ENCODE measurements at regions not wholly inside any gene's neighbourhood (a gene's known extent, or its start where the extent isn't known, plus 50 kb on each side); places are given as distances from the start of the nearest gene placed in this dataset.

DNA sequence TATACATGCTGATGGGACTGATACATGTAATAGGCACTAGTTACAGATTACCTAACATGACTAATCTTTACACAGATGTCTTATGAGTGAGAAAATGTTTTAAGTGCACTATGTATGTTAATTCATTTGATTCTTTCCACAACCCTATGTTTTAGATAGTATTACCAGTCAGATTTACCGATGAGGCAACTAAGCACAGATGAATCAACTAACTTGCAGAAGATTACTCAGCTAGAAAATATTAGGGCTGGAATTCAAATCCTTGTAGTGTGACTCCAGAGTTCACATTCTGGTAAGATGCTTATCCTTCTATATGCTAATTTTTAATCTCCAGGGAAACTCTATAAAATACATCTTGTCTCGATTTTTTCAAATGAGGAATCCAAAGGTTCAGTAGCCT lies 964.9 kb downstream of the REEP3 start:
- H3K9ac ChIP-seq (ENCODE audit: low read depth, low read length), result no peak overlapping the region
- no peaks in the 10 kb centered on the region for H3K9me3 ChIP-seq (ENCODE audit: insufficient read depth, low read depth, low read length)
- H3K27me3 ChIP-seq (ENCODE audit: insufficient read depth, low read length), result no peaks in the 10 kb centered on the region
- H3K4me3 ChIP-seq (ENCODE audit: low read length), result no peak overlapping the region
- no peak overlapping the region for H3K27ac ChIP-seq (ENCODE audit: low read length)
- H3K36me3 ChIP-seq (ENCODE audit: insufficient read depth, low read depth, low read length), result no peaks in the 10 kb centered on the region
- H3K4me1 ChIP-seq (ENCODE audit: insufficient read depth, low read length), result no peaks in the 10 kb centered on the region

DNA sequence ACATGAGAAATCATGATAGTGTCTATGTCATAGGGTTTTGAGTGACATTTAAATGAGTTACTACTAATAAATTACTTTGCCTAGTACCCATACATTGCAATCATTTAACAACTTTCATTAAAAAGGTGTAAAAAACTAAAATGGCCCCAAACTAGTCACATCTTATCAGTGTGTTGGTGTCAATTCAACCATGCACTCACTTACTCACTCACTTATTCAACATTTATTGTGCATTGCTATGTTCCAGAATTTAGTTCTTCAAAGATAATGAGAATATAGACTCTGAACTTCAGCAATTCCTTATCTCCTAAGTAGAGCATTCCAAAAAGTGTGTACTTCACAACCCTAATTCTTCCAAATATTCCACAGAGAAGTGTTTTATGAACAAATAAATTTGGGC lies 965.7 kb downstream of the REEP3 start:
- no peaks in the 10 kb centered on the region for H3K4me1 ChIP-seq (ENCODE audit: insufficient read depth, low read length)
- no peaks in the 10 kb centered on the region for H3K27me3 ChIP-seq (ENCODE audit: insufficient read depth, low read length)
- H3K4me3 ChIP-seq (ENCODE audit: low read length), result no peak overlapping the region
- no peaks in the 10 kb centered on the region for H3K36me3 ChIP-seq (ENCODE audit: insufficient read depth, low read depth, low read length)
- no peaks in the 10 kb centered on the region for H3K9me3 ChIP-seq (ENCODE audit: insufficient read depth, low read depth, low read length)
- H3K9ac ChIP-seq (ENCODE audit: low read depth, low read length), result no peak overlapping the region
- no peak overlapping the region for H3K27ac ChIP-seq (ENCODE audit: low read length)

DNA sequence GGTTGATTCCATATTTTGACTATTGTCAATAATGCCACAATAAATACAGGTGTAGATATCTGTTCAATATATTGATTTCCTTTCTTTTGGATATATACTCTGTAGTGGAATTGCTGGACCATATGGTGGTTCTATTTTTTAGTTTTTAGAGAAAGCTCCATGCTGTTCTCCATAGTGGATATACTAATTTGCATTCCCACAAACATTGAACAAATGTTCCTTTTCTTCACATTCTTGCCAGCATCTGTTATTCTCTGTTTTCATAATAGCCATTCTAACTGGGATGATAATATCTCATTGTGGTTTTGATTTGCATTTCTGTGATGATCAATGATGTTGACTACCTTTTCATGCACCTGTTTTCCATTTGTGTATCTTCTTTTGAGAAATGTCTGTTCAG lies 973.7 kb downstream of the REEP3 start:
- Histone ChIP-seq H3K4me1 (ENCODE audit: insufficient read depth, low read length) (no peaks in the 10 kb centered on the region), H3K9ac (ENCODE audit: low read depth, low read length) (no peak overlapping the region), H3K9me3 (ENCODE audit: insufficient read depth, low read depth, low read length) (no peaks in the 10 kb centered on the region), H3K27me3 (ENCODE audit: insufficient read depth, low read length) (no peaks in the 10 kb centered on the region), H3K4me3 (ENCODE audit: low read length) (no peak overlapping the region), H3K36me3 (ENCODE audit: insufficient read depth, low read depth, low read length) (no peaks in the 10 kb centered on the region), H3K27ac (ENCODE audit: low read length) (no peak overlapping the region)

DNA sequence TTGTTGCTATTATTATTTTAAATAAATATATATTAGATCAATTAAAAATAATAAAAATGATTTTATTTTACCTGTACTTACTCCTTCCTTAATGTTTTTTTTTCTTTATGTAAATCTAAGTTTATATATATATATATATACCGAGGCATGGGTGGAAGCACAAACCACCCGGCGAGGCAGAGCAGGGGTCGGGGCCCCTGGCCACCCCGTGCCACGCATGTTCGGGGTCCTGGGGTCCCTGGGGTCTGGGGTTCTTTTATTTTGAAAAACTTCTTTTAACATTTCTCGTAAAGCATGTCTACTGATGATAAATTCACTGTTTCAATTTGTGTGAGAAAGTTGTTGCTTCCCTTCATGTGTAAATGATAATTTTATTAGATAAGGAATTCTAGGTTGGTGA lies 976.1 kb downstream of the REEP3 start:
- no peaks in the 10 kb centered on the region for H3K4me1 ChIP-seq (ENCODE audit: insufficient read depth, low read length)
- no peak overlapping the region for H3K9ac ChIP-seq (ENCODE audit: low read depth, low read length)
- H3K27me3 ChIP-seq (ENCODE audit: insufficient read depth, low read length), result no peaks in the 10 kb centered on the region
- H3K4me3 ChIP-seq (ENCODE audit: low read length), result no peak overlapping the region
- no peak overlapping the region for H3K27ac ChIP-seq (ENCODE audit: low read length)
- no peaks in the 10 kb centered on the region for H3K36me3 ChIP-seq (ENCODE audit: insufficient read depth, low read depth, low read length)
- H3K9me3 ChIP-seq (ENCODE audit: insufficient read depth, low read depth, low read length), result no peaks in the 10 kb centered on the region

DNA sequence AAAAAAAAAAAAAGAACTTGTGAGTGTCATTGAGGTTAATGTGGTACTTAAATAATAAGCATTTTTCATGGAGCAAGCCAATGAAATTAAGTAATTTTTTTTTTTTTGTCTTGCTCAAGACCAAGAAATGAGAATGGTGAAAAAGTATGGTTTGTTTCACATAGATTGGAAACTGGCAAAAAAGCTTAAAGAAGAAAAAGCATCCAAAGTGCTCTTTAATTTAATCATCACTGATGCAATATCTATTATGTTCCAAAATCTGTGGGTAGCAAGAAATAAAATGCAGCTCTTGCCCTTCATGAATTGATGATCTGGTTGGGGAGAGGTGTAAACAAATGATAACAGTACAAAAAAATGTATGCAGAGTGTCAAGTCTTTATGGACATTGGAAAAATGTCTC lies 980.6 kb downstream of the REEP3 start:
- Histone ChIP-seq H3K4me3 (ENCODE audit: low read length) (no peak overlapping the region), H3K27me3 (ENCODE audit: insufficient read depth, low read length) (no peaks in the 10 kb centered on the region), H3K27ac (ENCODE audit: low read length) (no peak overlapping the region), H3K36me3 (ENCODE audit: insufficient read depth, low read depth, low read length) (no peaks in the 10 kb centered on the region), H3K9me3 (ENCODE audit: insufficient read depth, low read depth, low read length) (no peaks in the 10 kb centered on the region), H3K4me1 (ENCODE audit: insufficient read depth, low read length) (no peaks in the 10 kb centered on the region), H3K9ac (ENCODE audit: low read depth, low read length) (no peak overlapping the region)

DNA sequence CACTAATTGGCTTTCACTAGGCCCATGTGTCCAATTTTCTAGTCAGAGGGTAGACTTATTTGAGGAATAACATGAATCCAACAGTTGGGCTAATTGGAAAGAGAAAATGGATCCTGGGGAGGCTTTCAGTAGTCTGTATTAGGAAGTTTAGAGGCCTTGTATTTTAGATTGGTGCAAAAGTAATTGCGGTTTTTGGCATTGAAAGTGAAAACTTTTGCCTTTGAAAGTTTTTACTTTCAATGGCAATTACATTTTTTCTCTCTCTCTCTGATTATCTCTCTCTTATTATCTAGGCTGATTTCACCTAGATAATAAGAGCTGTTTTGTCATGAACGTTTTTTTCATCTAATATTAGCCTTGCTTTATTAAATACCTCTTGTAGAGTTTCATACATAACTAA lies 981.7 kb downstream of the REEP3 start:
- no peak overlapping the region for H3K27ac ChIP-seq (ENCODE audit: low read length)
- H3K4me1 ChIP-seq (ENCODE audit: insufficient read depth, low read length), result no peaks in the 10 kb centered on the region
- no peaks in the 10 kb centered on the region for H3K27me3 ChIP-seq (ENCODE audit: insufficient read depth, low read length)
- no peak overlapping the region for H3K9ac ChIP-seq (ENCODE audit: low read depth, low read length)
- H3K36me3 ChIP-seq (ENCODE audit: insufficient read depth, low read depth, low read length), result no peaks in the 10 kb centered on the region
- H3K9me3 ChIP-seq (ENCODE audit: insufficient read depth, low read depth, low read length), result no peaks in the 10 kb centered on the region
- no peak overlapping the region for H3K4me3 ChIP-seq (ENCODE audit: low read length)

DNA sequence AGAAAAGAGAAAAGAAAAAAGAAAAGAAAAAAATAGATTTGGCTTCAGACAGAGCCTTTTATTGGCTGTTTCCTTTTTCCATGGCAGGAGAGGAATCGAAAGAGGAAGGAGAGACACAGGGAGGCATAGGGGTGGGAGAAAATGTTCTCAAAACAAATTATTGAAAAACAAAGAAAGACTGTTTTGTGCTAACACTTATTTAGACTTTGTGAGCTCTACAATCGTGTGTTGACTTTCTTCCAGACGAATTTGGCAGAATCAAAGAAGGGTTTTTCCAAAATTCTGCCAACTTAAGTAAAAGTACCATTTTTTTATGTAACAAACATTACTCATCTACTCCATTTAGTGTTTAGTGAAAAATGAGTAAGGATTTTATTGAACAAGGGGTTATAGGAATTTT lies 982.2 kb downstream of the REEP3 start:
- H3K4me3 ChIP-seq (ENCODE audit: low read length), result no peak overlapping the region
- no peak overlapping the region for H3K9ac ChIP-seq (ENCODE audit: low read depth, low read length)
- H3K27ac ChIP-seq (ENCODE audit: low read length), result no peak overlapping the region
- H3K27me3 ChIP-seq (ENCODE audit: insufficient read depth, low read length), result no peaks in the 10 kb centered on the region
- H3K36me3 ChIP-seq (ENCODE audit: insufficient read depth, low read depth, low read length), result no peaks in the 10 kb centered on the region
- H3K9me3 ChIP-seq (ENCODE audit: insufficient read depth, low read depth, low read length), result no peaks in the 10 kb centered on the region
- no peaks in the 10 kb centered on the region for H3K4me1 ChIP-seq (ENCODE audit: insufficient read depth, low read length)

DNA sequence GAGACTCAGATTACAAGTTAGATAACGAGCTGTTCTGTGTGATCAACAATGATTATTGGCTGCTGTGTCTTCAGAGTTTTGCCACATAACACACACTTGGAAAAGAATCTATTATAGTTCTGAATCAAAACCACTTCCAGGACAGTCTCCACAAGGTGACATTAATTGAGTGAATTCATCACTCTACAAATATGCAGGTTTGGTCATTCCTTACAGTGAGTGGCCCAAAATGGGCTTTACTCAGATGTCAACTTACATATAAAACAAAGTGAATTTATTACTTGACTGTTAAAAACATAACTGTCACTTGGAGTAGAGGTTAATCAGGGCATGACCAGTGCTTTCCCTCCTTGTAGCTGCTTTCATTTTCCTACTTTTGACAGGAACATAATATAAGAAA lies 984.3 kb downstream of the REEP3 start:
- H3K4me1 ChIP-seq (ENCODE audit: insufficient read depth, low read length), result no peaks in the 10 kb centered on the region
- H3K9ac ChIP-seq (ENCODE audit: low read depth, low read length), result no peak overlapping the region
- H3K27me3 ChIP-seq (ENCODE audit: insufficient read depth, low read length), result no peaks in the 10 kb centered on the region
- no peaks in the 10 kb centered on the region for H3K9me3 ChIP-seq (ENCODE audit: insufficient read depth, low read depth, low read length)
- H3K4me3 ChIP-seq (ENCODE audit: low read length), result no peak overlapping the region
- H3K27ac ChIP-seq (ENCODE audit: low read length), result no peak overlapping the region
- H3K36me3 ChIP-seq (ENCODE audit: insufficient read depth, low read depth, low read length), result no peaks in the 10 kb centered on the region

DNA sequence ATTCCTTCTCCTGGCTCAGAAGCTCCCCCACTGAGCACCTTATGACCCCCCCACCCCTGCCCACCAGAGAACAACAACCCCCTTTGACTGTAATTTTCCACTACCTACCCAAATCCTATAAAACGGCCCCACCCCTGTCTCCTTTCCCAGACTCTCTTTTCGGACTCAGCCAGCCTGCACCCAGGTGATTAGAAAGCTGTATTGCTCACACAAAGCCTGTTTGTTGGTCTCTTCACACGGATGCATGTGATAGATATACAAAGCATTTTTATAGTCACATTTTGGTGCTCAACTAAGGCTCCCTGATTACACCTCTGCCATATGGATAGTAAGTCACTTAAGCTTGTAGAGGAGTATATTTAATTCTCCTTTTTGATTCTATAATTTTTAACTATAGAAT lies 985.8 kb downstream of the REEP3 start:
- Histone ChIP-seq H3K9ac (ENCODE audit: low read depth, low read length) (no peak overlapping the region), H3K4me3 (ENCODE audit: low read length) (no peak overlapping the region), H3K9me3 (ENCODE audit: insufficient read depth, low read depth, low read length) (no peaks in the 10 kb centered on the region), H3K27ac (ENCODE audit: low read length) (no peak overlapping the region), H3K36me3 (ENCODE audit: insufficient read depth, low read depth, low read length) (no peaks in the 10 kb centered on the region), H3K27me3 (ENCODE audit: insufficient read depth, low read length) (no peaks in the 10 kb centered on the region), H3K4me1 (ENCODE audit: insufficient read depth, low read length) (no peaks in the 10 kb centered on the region)

DNA sequence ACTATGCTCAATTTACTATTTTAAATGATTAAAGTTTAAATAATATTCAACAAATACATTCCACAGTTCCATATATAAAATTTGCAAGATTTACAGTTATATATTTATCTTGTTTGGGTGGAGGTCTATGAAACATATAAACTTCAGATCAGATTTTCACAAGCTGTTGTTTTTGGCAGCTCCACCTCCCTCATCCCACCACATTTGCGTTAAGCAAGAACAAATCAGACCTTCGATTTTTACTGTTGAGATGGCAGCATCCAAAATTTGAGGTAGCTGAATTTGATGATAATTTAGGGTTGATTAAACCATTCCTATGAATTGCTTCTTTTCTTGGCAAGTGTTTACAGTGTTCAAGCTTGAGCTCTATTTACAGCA lies 986.4 kb downstream of the REEP3 start:
- no peak overlapping the region for H3K4me3 ChIP-seq (ENCODE audit: low read length)
- H3K27me3 ChIP-seq (ENCODE audit: insufficient read depth, low read length), result no peaks in the 10 kb centered on the region
- H3K36me3 ChIP-seq (ENCODE audit: insufficient read depth, low read depth, low read length), result no peaks in the 10 kb centered on the region
- H3K9ac ChIP-seq (ENCODE audit: low read depth, low read length), result no peak overlapping the region
- no peaks in the 10 kb centered on the region for H3K4me1 ChIP-seq (ENCODE audit: insufficient read depth, low read length)
- no peak overlapping the region for H3K27ac ChIP-seq (ENCODE audit: low read length)
- H3K9me3 ChIP-seq (ENCODE audit: insufficient read depth, low read depth, low read length), result no peaks in the 10 kb centered on the region

DNA sequence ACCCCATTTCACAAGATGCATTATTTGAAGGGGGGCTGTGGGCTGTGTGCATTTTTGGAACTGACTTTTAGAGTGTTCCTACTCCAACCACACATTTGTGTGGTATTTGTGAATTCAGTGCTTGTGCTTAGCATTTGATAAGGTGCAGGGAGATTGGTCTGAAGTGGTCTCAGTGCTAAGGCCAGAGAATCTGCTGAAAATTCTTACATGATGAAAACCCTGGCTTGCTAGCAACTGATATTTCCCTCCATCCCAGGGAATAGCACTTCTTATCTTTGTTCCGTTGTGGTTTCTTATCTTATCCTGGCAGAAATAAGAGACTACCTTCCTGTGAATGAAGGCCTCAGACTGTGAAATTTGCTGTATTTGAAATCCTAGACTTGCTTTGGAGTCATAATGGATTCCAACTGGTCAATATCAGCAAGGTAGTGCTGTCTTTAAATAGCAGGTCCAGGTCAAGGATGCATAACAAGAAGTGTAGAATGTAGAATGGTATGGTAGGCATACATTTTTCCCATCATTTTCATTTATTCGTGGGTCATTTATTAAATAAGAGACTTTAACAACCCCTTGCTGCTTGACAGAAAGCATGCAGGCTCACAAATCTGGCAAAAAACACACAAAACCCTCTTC lies 986.9 kb downstream of the REEP3 start:
- H3K27me3 ChIP-seq (ENCODE audit: insufficient read depth, low read length), result no peaks in the 10 kb centered on the region
- H3K27ac ChIP-seq (ENCODE audit: low read length), result no peak overlapping the region
- no peak overlapping the region for H3K4me3 ChIP-seq (ENCODE audit: low read length)
- H3K4me1 ChIP-seq (ENCODE audit: insufficient read depth, low read length), result no peaks in the 10 kb centered on the region
- H3K9me3 ChIP-seq (ENCODE audit: insufficient read depth, low read depth, low read length), result no peaks in the 10 kb centered on the region
- H3K36me3 ChIP-seq (ENCODE audit: insufficient read depth, low read depth, low read length), result no peaks in the 10 kb centered on the region
- no peak overlapping the region for H3K9ac ChIP-seq (ENCODE audit: low read depth, low read length)

DNA sequence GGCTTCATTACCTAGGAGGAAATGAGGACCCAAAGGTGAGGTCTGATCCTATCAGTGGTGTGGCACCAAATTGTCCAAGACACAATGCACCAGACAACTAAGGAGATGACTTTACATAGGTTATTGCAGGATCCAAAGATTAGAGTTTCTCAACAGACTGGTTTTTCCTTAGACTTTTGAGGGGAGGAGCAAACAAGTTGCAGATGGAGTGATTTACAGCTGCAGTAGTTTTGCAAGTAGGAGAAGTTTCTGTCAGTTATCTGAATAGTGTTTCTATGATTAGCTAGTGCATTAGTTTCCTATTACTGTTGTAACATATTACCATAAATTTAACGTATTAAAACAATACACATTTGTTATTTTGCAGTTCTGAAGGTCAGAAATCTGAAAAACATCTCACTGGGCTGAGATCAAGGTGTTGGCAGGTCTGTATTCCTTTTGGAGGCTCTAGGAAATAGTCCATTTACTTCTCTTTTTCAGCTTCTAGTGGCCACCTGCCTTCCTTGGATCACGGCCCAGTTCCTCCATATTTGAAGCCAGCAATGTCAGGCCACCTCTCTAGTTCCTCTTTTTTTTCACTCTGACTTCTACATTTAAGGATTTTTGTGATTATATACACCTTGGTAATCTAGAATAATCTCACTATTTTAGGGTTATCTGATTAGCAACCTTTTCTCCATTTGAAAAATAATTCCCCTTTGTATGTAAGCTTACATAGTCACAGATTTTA lies 994.9 kb downstream of the REEP3 start:
- H3K36me3 ChIP-seq (ENCODE audit: insufficient read depth, low read depth, low read length), result no peaks in the 10 kb centered on the region
- no peak overlapping the region for H3K4me3 ChIP-seq (ENCODE audit: low read length)
- H3K27me3 ChIP-seq (ENCODE audit: insufficient read depth, low read length), result no peaks in the 10 kb centered on the region
- no peak overlapping the region for H3K9ac ChIP-seq (ENCODE audit: low read depth, low read length)
- no peaks in the 10 kb centered on the region for H3K9me3 ChIP-seq (ENCODE audit: insufficient read depth, low read depth, low read length)
- no peaks in the 10 kb centered on the region for H3K4me1 ChIP-seq (ENCODE audit: insufficient read depth, low read length)
- H3K27ac ChIP-seq (ENCODE audit: low read length), result no peak overlapping the region

Measured in iPS-20b (cell line).